ENCODE measurements at regions not wholly inside any gene's neighbourhood (a gene's known extent, or its start where the extent isn't known, plus 50 kb on each side); places are given as distances from the start of the nearest gene placed in this dataset.

GRCh38 chr11:115740324-115740723 lies 236.1 kb upstream of the CADM1 start:
- no peak for DNase-seq

- no peak for DNase-seq
Measured at GRCh38 chr11:115739878-115740277, 235.7 kb upstream of the CADM1 start.

GRCh38 chr11:115739146-115739545 lies 234.9 kb upstream of the CADM1 start:
- no peak for DNase-seq

DNA sequence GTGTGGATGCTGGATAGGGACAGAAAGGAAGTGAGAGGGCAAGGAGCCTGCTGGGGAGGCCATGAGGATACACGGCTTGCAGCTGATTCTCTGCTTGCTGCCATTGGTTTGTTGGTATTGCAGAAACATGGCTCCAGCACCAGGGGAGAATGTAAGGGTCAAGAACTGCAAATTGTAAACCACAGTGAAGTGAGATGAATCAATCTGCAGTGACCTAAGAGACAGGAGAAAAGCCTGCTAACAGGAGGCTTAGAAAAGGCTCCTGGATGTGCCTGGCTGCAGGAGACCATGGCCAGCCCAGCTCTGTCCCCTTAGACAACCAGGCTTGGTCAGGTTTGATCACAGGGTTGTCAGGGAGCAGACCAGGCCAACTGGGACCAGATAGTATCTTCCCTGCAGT lies 233.7 kb upstream of the CADM1 start:
- no peak for DNase-seq

GRCh38 chr11:115736146-115736545 lies 231.9 kb upstream of the CADM1 start:
- no peak for DNase-seq

DNA sequence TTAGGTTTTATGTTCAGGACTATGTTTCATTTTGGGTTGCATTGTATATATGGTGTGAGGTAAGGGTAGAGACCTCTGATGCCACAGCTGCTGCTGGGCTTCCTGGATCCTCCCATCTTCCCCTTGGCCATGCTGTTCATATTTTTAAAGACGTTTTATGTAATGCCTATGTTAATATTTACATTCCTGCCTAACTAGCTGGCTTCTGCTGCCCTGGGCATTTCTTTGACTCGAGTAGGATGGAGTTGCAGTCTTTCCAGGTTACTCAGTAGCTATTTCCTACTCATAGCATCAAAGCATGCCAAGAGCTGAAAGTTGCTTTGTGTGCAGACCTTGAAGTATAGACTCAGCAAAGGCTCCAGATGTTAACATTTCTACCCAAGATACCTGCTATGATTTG lies 220.5 kb upstream of the CADM1 start:
- DNase-seq, result no peak

GRCh38 chr11:115722711-115723110 lies 218.5 kb upstream of the CADM1 start:
- no peak for DNase-seq

DNA sequence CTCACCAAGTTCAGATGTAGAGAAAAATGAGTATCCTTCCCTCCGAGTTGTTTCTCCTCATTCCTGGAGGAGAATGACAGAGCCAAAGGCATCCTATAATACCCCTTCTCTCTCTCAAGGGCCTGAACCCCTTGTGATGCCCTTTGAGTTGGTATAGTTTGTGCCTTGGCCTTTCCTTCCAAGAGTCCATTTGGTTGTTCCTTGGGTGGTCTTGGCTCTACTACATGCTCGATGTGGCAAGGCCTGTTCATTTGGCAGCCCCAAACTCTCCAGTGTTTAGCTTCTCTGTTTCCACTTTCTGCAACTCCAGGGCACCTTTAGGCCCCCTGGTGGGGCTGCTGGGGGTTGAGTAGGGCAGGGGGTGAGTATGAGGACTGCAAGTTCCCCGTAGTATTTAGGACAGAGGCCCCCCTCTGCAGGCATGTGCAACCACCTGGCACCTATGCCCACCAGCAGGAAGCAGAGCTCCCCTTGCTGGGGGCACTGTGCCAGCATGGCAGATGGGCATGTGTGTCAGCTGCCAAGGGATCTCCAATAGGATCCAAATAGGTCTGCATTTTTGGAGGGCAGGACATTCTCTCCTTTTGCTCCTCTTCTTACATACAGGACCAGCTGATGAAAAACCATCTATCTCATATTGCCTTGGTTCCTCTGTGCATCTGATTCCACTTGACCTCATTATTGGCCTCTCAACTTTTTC lies 217.2 kb upstream of the CADM1 start:
- DNase-seq, result no peak

DNA sequence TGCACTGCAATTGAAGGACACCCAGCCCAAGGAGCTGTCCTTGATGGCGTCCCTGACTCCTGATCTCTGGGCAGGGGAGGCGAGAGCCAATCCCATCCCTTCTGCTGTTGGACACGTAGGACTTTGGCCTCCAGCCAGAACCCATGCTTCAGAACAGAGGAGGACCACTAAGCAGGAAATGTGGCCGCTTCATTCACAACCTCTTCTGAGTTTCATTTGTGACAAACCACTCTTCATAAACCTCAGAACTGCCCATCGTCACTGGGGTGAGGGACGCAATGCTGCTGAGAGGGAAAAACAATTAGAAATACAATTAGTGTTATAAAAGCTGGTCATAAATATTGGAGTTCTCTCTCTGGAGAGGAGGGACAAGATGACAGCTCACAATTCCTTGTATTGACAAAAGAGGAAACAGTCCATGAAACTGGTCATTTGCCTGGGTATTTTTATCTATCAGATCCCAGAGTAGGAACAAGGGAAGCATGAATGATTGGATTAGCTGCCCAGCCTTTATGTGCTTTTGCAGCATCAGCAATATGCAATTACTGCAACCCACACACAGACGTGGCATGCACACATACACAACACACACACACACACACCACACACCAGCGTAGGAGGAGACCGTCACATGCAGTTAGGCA lies 216.5 kb upstream of the CADM1 start:
- no peak for DNase-seq

GRCh38 chr11:115718945-115719344 lies 214.7 kb upstream of the CADM1 start:
- DNase-seq, result no peak

DNA sequence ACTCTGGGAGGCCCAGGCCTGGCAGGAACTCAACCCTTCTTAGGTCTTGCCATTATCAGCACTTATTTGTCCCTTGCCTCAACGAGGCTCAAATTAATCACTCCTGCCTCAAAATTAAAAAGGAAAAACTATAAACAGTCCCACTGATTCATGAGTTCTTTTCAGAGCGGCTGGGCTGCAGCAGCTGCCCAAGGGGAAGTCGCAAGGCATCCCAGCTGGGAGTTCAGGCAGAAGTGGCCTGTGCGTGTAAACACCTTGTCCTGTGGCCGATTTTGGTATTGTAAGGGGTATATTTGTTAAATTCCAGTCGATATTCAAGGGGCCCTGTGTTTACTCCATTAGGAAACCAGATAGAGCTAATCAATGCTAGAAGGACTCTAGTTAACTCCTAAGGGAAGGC lies 213.9 kb upstream of the CADM1 start:
- DNase-seq, result no peak

- no peak for DNase-seq
Measured at GRCh38 chr11:115716601-115717529, 212.7 kb upstream of the CADM1 start.

- no peak for DNase-seq
Measured at GRCh38 chr11:115716080-115716479, 211.9 kb upstream of the CADM1 start.

GRCh38 chr11:115715251-115715770 lies 211.1 kb upstream of the CADM1 start:
- DNase-seq, result no peak

- no peak for DNase-seq
Measured at GRCh38 chr11:115712296-115712695, 208.1 kb upstream of the CADM1 start.

GRCh38 chr11:115710980-115711379 lies 206.8 kb upstream of the CADM1 start:
- no peak for DNase-seq

- no peak for DNase-seq
Measured at GRCh38 chr11:115710426-115710825, 206.2 kb upstream of the CADM1 start.

GRCh38 chr11:115709297-115709696 lies 205.1 kb upstream of the CADM1 start:
- peak; percentile 5 to 32 for DNase-seq

DNA sequence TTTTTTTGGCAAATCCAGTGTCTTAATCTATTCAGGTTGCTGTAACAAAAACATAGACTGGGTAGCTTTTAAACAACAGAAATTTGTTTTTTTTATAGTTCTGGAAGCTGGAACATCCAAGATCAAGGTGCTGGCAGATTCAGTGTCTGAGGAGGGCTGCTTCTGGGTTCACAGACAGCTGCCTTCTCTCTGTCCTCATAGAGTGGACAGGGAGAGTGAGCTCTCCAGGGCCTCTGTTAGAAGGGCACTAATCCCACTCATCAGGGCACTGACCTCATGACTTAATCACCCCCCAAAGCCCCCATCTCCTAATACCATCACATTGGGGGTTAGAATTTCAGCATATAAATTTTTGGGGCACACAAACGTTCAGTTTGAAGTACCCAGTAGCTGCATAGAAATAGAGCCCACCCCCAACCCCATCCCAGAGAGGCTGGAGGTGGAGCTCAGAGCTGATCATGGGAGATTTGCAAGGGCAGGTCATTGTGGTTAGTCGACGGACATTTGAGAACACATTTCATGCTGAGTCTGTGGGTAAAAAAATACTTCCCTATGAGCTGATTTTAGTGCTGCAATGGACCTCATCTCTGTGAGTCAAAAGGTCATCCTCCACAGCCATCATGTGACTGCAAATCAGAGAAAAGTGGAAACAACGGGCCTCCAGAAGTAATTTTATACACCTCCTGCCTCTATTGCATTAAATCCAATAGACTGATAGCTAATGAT lies 203.1 kb upstream of the CADM1 start:
- peak; percentile 2 to 37 for DNase-seq

- DNase-seq, result no peak
Measured at GRCh38 chr11:115706626-115707135, 202.5 kb upstream of the CADM1 start.

DNA sequence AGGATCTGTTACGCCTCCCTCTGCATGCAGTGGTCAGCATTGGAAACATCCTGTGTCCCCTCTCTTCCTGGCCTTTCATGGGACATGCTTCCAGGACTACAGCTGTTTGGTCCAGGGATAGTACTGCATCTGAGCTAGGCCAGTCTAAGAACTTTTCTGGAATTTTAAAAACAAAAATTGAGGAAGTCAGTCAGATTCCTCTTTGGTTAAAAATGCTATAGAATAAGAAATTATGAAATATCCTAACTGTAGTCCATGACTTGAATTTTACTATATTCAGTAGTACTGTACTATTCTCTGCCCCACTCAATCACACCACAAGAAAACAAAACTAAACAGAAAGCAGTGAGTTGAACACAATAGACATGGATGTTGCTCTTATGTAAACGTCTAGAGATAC lies 201.0 kb upstream of the CADM1 start:
- DNase-seq, result no peak

All from CD4-positive, alpha-beta T cell treated with Interferon alpha-2 for 1 hour (primary cell).